Right cardiac atrium (tissue), 5 donors: ENCODE measurements at regions not wholly inside any gene's neighbourhood (a gene's known extent, or its start where the extent isn't known, plus 50 kb on each side); places are given as distances from the start of the nearest gene placed in this dataset.
A peak's percentile ranks its signal among the peaks of the same experiment; 100 is the strongest.
"Not testable (repeated sequence)": the region's sequence is repeated elsewhere in the genome, so short reads cannot be mapped to it uniquely, and the experiment has no call there.

Experiments used
- ATAC-seq, 2 donors: fragments of 200-7000 bp; cut with Tn5 transposase; one replicate each; pipeline versions ENCODE4 v1.8.0 to v1.9.1; 2020; ENCODE audit warnings: moderate library complexity in 2 of 2, mild to moderate bottlenecking in 1 of 2
- DNase-seq, 3 donors: peaks; one replicate each; pipeline ENCODE4 v3.0.0-alpha.2; 2020
- H3K27ac ChIP-seq: one replicate; pipeline ENCODE4 v1.5.1; 2013; ENCODE audit warnings: mild to moderate bottlenecking, low read length, control low read depth, moderate library complexity
- H3K27me3 ChIP-seq: one replicate; pipeline ENCODE4 v1.6.1; 2013; ENCODE audit not compliant: control insufficient read depth, insufficient read depth
- H3K4me1 ChIP-seq: one replicate; pipeline ENCODE4 v1.6.1; 2013; ENCODE audit warnings: low read length; ENCODE audit not compliant: control insufficient read depth, insufficient read depth
- H3K4me3 ChIP-seq: one replicate; pipeline ENCODE4 v1.5.1; 2013; ENCODE audit warnings: low read length, control low read depth
- H3K9me3 ChIP-seq: one replicate; pipeline ENCODE4 v1.6.1; 2013; ENCODE audit warnings: low read length; ENCODE audit not compliant: control insufficient read depth
- WGBS: extraction: QIAGEN DNeasy Blood & Tissue Kit; methylation state at CpG from one replicate; pipeline ENCODE4 v1.1.7; 2013; 5-methylcytosine and 5-hydroxymethylcytosine counted together
- intact Hi-C, 4 donors: fragments of 100-400 bp; cut with DNase I; formaldehyde crosslinking; loops; one replicate each; pipeline versions ENCODE4 v1.11.0 to v1.14.0; 2022 to 2023
- donor health status: healthy with polysubstance abuse.
- donor health status: DM: no; HTN: yes; CAD: no.
- donor health status: DM: no; HTN: no; CAD: no.
- donor health status: DM: no; HTN: yes; CAD: no; lungs with severe emphysema.
- donor health status: DM: yes; HTN: yes; CAD: no.

- 54% methylated on average over 4 of the region's 4 CpGs for WGBS
- Histone ChIP-seq H3K27ac (peak overlapping the region; percentile 18), H3K27me3 (no peaks in the 10 kb centered on the region), H3K4me3 (no peak overlapping the region), H3K9me3 (no peaks in the 10 kb centered on the region), H3K4me1 (no peaks in the 10 kb centered on the region)
- peak; percentile 61 to 85 (median 79) for DNase-seq
- peak; percentile 92 to 95 for ATAC-seq
- intact Hi-C loops: no loop called here
These were observed 195.7 kb upstream of the IPO5 start for GRCh38 chr13:97757807-97758206.

- peak; percentile 65 to 81 for ATAC-seq
- Histone ChIP-seq H3K27ac (no peak overlapping the region), H3K27me3 (no peaks in the 10 kb centered on the region), H3K4me3 (no peak overlapping the region), H3K4me1 (no peaks in the 10 kb centered on the region), H3K9me3 (no peaks in the 10 kb centered on the region)
- peak; percentile 30 to 66 (median 48) for DNase-seq
- WGBS: 35% methylated on average over 3 of the region's 3 CpGs
- intact Hi-C loops: no loop called here
These were observed 195.2 kb upstream of the IPO5 start for GRCh38 chr13:97758317-97758716.

- ATAC-seq (no peak), DNase-seq (no peak)
- H3K4me1 ChIP-seq: no peaks in the 10 kb centered on the region
- 66% methylated on average over 3 of the region's 3 CpGs for WGBS
- no peak overlapping the region for H3K4me3 ChIP-seq
- no peak overlapping the region for H3K27ac ChIP-seq
- no peaks in the 10 kb centered on the region for H3K9me3 ChIP-seq
- intact Hi-C loops: no loop called here
- no peaks in the 10 kb centered on the region for H3K27me3 ChIP-seq
These were observed 191.5 kb upstream of the IPO5 start for GRCh38 chr13:97761796-97762540.

- DNase-seq (no peak), ATAC-seq (peak; percentile 26 to 56)
- H3K4me1 ChIP-seq: no peaks in the 10 kb centered on the region
- H3K9me3 ChIP-seq: no peaks in the 10 kb centered on the region
- intact Hi-C loops: no loop called here
- H3K27ac ChIP-seq: no peak overlapping the region
- whole genome bisulfite sequencing: 36% methylated on average over 1 of the region's 1 CpG
- H3K4me3 ChIP-seq: no peak overlapping the region
- no peaks in the 10 kb centered on the region for H3K27me3 ChIP-seq
These were observed 186.7 kb upstream of the IPO5 start for GRCh38 chr13:97766749-97767148.

- no peak for ATAC-seq
- intact Hi-C loops: no loop called here
- WGBS: 77% methylated on average over 3 of the region's 3 CpGs
- Histone ChIP-seq H3K4me1 (no peaks in the 10 kb centered on the region), H3K4me3 (no peak overlapping the region), H3K27me3 (no peaks in the 10 kb centered on the region), H3K27ac (no peak overlapping the region), H3K9me3 (no peaks in the 10 kb centered on the region)
- no peak for DNase-seq
These were observed 185.3 kb upstream of the IPO5 start for GRCh38 chr13:97768134-97768533.

GRCh38 chr13:97770231-97770630 is 183.2 kb upstream of the IPO5 start:
- H3K9me3 ChIP-seq, H3K4me3 ChIP-seq, H3K27me3 ChIP-seq, intact Hi-C loops, DNase-seq, ATAC-seq, H3K4me1 ChIP-seq, H3K27ac ChIP-seq: not testable (repeated sequence)
- 94% methylated on average over 5 of the region's 5 CpGs for WGBS

GRCh38 chr13:97772466-97772865 is 181.0 kb upstream of the IPO5 start:
- DNase-seq, H3K4me1 ChIP-seq, intact Hi-C loops, H3K4me3 ChIP-seq, H3K27ac ChIP-seq, H3K27me3 ChIP-seq, ATAC-seq, H3K9me3 ChIP-seq: not testable (repeated sequence)

- H3K9me3 ChIP-seq, H3K27ac ChIP-seq, DNase-seq, H3K4me3 ChIP-seq, ATAC-seq, H3K27me3 ChIP-seq, H3K4me1 ChIP-seq, intact Hi-C loops: not testable (repeated sequence)
- 86% methylated on average over 34 of the region's 34 CpGs for WGBS
These were observed 178.9 kb upstream of the IPO5 start for GRCh38 chr13:97774391-97775100.

- ATAC-seq: no peak
- H3K27ac ChIP-seq: no peak overlapping the region
- H3K4me3 ChIP-seq: no peak overlapping the region
These were observed 173.0 kb upstream of the IPO5 start for GRCh38 chr13:97780486-97780885.

GRCh38 chr13:97781891-97782305 is 171.6 kb upstream of the IPO5 start:
- DNase-seq (peak; percentile 48 to 78 (median 71)), ATAC-seq (peak; percentile 92 to 95)
- no peaks in the 10 kb centered on the region for H3K9me3 ChIP-seq
- peak overlapping the region; percentile 62 for H3K27ac ChIP-seq
- no peak overlapping the region for H3K4me3 ChIP-seq
- intact Hi-C loops: no loop called here
- H3K4me1 ChIP-seq: no peaks in the 10 kb centered on the region
- 58% methylated on average over 2 of the region's 2 CpGs for WGBS
- no peaks in the 10 kb centered on the region for H3K27me3 ChIP-seq

More at GRCh38 chr13:97780486-97780885, 173.0 kb upstream of the IPO5 start:
- H3K4me1 ChIP-seq: no peaks in the 10 kb centered on the region
- H3K9me3 ChIP-seq: no peaks in the 10 kb centered on the region
- no peaks in the 10 kb centered on the region for H3K27me3 ChIP-seq
- intact Hi-C loops: no loop called here
- 77% methylated on average over 5 of the region's 5 CpGs for WGBS
- no peak for DNase-seq

- ATAC-seq (no peak), DNase-seq (no peak)
- no peak overlapping the region for H3K27ac ChIP-seq
- H3K4me3 ChIP-seq: no peak overlapping the region
- H3K4me1 ChIP-seq: no peaks in the 10 kb centered on the region
- no peaks in the 10 kb centered on the region for H3K27me3 ChIP-seq
- intact Hi-C loops: no loop called here
- peaks cover 1% of the 10 kb centered on the region for H3K9me3 ChIP-seq
- WGBS: 55% methylated on average over 1 of the region's 1 CpG
These were observed 167.0 kb upstream of the IPO5 start for GRCh38 chr13:97786510-97786909.
